ENCODE measurements at regions not wholly inside any gene's neighbourhood (a gene's known extent, or its start where the extent isn't known, plus 50 kb on each side); places are given as distances from the start of the nearest gene placed in this dataset.

DNA sequence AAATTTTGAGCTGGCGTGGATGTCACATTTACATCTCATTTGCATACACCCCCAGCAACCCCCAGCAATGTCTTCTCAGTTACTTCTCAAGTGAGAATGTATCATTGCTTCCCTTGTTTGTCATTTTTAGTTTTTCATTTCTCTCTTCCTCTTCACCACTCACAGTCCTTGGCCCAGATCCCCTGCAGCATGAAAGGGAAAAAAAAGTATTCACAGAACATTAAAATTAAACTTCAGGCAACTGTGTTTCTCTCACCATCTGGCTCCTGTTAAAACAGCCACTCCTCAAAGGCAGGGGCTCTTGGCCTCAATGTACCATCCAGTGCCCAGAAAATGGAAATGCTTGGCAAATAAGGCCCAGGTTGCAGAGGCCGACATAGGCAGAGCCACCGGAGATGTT lies 126.8 kb downstream of the CTNND1 start:
- TF ChIP-seq, protein P1, sequence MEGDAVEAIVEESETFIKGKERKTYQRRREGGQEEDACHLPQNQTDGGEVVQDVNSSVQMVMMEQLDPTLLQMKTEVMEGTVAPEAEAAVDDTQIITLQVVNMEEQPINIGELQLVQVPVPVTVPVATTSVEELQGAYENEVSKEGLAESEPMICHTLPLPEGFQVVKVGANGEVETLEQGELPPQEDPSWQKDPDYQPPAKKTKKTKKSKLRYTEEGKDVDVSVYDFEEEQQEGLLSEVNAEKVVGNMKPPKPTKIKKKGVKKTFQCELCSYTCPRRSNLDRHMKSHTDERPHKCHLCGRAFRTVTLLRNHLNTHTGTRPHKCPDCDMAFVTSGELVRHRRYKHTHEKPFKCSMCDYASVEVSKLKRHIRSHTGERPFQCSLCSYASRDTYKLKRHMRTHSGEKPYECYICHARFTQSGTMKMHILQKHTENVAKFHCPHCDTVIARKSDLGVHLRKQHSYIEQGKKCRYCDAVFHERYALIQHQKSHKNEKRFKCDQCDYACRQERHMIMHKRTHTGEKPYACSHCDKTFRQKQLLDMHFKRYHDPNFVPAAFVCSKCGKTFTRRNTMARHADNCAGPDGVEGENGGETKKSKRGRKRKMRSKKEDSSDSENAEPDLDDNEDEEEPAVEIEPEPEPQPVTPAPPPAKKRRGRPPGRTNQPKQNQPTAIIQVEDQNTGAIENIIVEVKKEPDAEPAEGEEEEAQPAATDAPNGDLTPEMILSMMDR (IDR thresholded peaks at IDR 0.05) = no peak
- TF ChIP-seq REST (IDR thresholded peaks at IDR 0.05; ENCODE audit: insufficient read depth in 1 of 2, low read depth in 2 of 2, low read length in 1 of 2) (no peak), TCF7L2 (IDR thresholded peaks at IDR 0.05; ENCODE audit: low read depth, low read length) (no peak), SIN3A (IDR thresholded peaks at IDR 0.05; ENCODE audit: borderline replicate concordance, insufficient read depth, low read depth, low read length) (no peak)

All from Panc1 (cell line).